Lung (tissue), 12 donors: ENCODE measurements at regions not wholly inside any gene's neighbourhood (a gene's known extent, or its start where the extent isn't known, plus 50 kb on each side); places are given as distances from the start of the nearest gene placed in this dataset. TPM values are rescaled to one million over a fixed set of nuclear protein-coding genes. Genes with fewer than 3 reads are reported as not detected.

Source experiments
- ATAC-seq: fragments of 200-7000 bp; cut with Tn5 transposase; one replicate; pipeline ENCODE4 v1.9.1; 2020; ENCODE audit warnings: moderate number of reproducible peaks; ENCODE audit not compliant: insufficient read depth, low FRiP score
- DNase-seq, 3 donors: peaks; one replicate each; pipeline ENCODE4 v3.0.0-alpha.2; 2013 to 2017
- H3K27ac ChIP-seq, 2 donors: one replicate each; pipeline ENCODE4 v1.5.1; 2013; ENCODE audit warnings: mild to moderate bottlenecking in 2 of 2, moderate library complexity in 2 of 2, control low read depth in 1 of 2, inconsistent platforms in 1 of 2, low read depth in 1 of 2, low read length in 1 of 2
- H3K27me3 ChIP-seq, 3 donors: one replicate each; pipeline ENCODE4 v1.5.1; 2013; ENCODE audit warnings: low read length in 2 of 3; ENCODE audit not compliant: control insufficient read depth in 3 of 3, insufficient read depth in 3 of 3
- H3K36me3 ChIP-seq, 4 donors: one replicate each; pipeline ENCODE4 v1.5.1; 2013; ENCODE audit warnings: low read length in 4 of 4, mild to moderate bottlenecking in 1 of 4, moderate library complexity in 1 of 4; ENCODE audit not compliant: control insufficient read depth in 4 of 4, insufficient read depth in 4 of 4
- H3K4me1 ChIP-seq, 5 donors: one replicate each; pipeline ENCODE4 v1.5.1; 2013; ENCODE audit warnings: low read length in 5 of 5, mild to moderate bottlenecking in 2 of 5, moderate library complexity in 1 of 5; ENCODE audit not compliant: control insufficient read depth in 5 of 5, insufficient read depth in 5 of 5
- H3K4me3 ChIP-seq: one replicate; pipeline ENCODE4 v1.5.1; 2013; ENCODE audit warnings: mild to moderate bottlenecking, control low read depth, moderate library complexity
- H3K9ac ChIP-seq, 2 donors: one replicate each; pipeline ENCODE4 v1.5.1; 2013; ENCODE audit warnings: low read length in 2 of 2, control low read depth in 1 of 2; ENCODE audit not compliant: insufficient read depth in 1 of 2
- H3K9me3 ChIP-seq, 4 donors: one replicate each; pipeline ENCODE4 v1.5.1; 2013; ENCODE audit warnings: low read length in 3 of 4, mild to moderate bottlenecking in 1 of 4, moderate library complexity in 1 of 4; ENCODE audit not compliant: control insufficient read depth in 4 of 4, insufficient read depth in 3 of 4
- WGBS, 2 donors: extraction: QIAGEN DNeasy Blood & Tissue Kit; methylation state at CpG; one replicate each; pipeline ENCODE4 v1.1.7; 2013; 5-methylcytosine and 5-hydroxymethylcytosine counted together
- small RNA-seq: library from RNA; depleted of rRNA; stranded (forward); fragments of <200 nt; gene quantifications from one replicate; pipeline ENCODE3, GENCODE V24; 2014; ENCODE audit warnings: low replicate concordance
- TF ChIP-seq, protein P1 (sequence below): IDR thresholded peaks from 2 replicates; pipeline ENCODE4 v1.5.1; 2012; ENCODE audit warnings: mild to moderate bottlenecking; ENCODE audit errors: control extremely low read depth, extremely low read depth
- donor health status: control.
- donor health status: control.
- donor health status: Bipolar disorder and iron deficiency.
- donor health status: healthy.
- donor health status: DM: yes; HTN: yes; CAD: no.

DNA sequence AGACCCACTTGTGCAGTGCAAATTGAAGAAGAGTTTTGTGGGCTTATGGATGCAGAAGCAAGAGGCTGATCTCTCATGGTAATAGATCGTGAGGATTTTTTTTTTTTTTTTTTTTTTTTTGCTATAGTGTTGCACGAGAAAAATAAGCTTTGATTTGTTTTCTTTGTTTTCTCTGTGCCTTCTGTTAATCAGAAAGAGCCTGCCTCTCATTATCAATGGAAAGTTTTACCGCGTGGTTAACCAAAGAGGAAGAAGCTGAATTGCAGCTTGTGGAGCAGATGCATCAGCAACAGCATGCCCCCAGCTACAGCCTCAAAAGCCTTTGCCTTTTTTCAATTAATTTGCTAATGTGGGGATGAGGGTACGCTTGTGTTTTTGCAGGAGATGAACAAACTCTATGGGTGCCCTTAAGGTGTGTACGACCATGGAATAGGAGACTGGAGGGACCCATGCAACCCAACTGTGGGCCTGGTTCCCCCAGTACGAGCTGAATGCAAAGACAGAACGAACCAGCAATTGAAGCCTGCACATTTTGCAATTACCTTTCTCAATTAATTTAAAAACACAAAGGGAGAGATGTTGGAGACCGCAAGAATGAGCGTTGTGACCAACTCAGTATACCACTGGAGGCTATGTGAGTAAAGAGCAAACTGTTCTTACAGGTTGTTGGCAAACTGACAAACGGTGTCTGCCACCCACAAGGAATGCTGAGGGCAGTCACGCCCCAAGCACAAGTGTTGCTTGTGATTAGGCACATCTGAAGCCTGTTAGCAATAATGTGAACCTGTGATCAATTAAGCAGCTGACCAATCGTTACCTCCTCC, 58.6 kb upstream of the SPRY2 start:
- TF ChIP-seq, protein P1, sequence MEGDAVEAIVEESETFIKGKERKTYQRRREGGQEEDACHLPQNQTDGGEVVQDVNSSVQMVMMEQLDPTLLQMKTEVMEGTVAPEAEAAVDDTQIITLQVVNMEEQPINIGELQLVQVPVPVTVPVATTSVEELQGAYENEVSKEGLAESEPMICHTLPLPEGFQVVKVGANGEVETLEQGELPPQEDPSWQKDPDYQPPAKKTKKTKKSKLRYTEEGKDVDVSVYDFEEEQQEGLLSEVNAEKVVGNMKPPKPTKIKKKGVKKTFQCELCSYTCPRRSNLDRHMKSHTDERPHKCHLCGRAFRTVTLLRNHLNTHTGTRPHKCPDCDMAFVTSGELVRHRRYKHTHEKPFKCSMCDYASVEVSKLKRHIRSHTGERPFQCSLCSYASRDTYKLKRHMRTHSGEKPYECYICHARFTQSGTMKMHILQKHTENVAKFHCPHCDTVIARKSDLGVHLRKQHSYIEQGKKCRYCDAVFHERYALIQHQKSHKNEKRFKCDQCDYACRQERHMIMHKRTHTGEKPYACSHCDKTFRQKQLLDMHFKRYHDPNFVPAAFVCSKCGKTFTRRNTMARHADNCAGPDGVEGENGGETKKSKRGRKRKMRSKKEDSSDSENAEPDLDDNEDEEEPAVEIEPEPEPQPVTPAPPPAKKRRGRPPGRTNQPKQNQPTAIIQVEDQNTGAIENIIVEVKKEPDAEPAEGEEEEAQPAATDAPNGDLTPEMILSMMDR: no peak
- Histone ChIP-seq H3K9ac (no peak overlapping the region), H3K27ac (peak overlapping the region in 1 of 2 donors; percentile 27), H3K4me1 (peaks cover 0 to 2% (median 0%) of the 10 kb centered on the region in 5 donors), H3K4me3 (no peak overlapping the region), H3K9me3 (peaks cover 0 to 2% (median 0%) of the 10 kb centered on the region in 4 donors), H3K36me3 (no peaks in the 10 kb centered on the region), H3K27me3 (no peaks in the 10 kb centered on the region)
- DNase-seq (peak in 1 of 3 donors; percentile 29), ATAC-seq (peak; percentile 53)
- 35 to 53% methylated on average over 13 of the region's 13 CpGs for WGBS, 2 donors

Small RNAs in the stretch of these regions (small RNA-seq; reads per million reads assigned to genes)
- gene HIGD1AP2 (not detected), gene RNU6-67P (not detected), gene RNU6-77P (not detected)
